ENCODE measurements at regions not wholly inside any gene's neighbourhood (a gene's known extent, or its start where the extent isn't known, plus 50 kb on each side); places are given as distances from the start of the nearest gene placed in this dataset.

DNA sequence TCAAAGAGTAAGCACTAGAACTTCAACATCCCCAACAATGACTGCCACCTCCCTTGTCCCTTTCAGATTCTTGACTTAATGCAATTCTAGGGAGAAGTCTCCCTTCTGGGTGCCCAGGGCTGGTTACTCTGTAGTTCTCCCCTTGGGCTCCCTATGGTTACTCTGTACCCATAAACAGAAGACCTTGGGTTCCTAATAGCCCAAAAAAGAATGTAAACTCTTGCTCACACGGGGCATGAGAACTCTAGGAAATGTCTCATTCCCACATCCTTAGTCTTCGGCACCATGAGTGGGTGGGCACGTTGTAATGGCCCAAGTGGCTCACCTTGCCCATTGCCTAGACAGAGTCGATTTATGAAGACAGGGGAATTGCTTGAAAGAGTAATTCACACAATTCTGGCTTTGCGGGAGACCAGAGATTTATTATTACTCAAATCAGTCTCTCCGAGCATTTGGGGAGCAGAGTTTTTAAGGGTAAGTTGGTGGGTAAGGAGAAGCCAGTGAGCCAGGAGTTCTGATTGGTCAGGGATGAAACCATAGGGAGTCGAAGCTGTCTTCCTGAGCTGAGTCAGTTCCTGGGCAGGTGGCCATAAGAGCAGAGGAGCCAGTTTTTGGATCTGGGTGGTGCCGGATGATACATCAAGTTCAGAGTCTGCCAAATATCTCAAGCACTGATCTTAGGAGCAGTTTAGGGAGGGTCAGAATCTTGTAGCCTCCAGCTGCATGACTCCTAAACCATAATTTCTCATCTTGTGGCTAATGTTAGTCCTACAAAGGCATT lies 61.2 kb upstream of the SIRPG start:
- WGBS, 5 donors = 73 to 87% (median 75%) methylated on average over 8 of the region's 8 CpGs
- Histone ChIP-seq H3K4me3 (no peak overlapping the region), H3K9me3 (peaks cover 0 to 11% (median 4%) of the 10 kb centered on the region in 8 donors), H3K27me3 (replicated peaks in 1 of 7) (no peaks in the 10 kb centered on the region), H3K4me1 (peaks cover 0 to 6% (median 0%) of the 10 kb centered on the region in 6 donors), H3K27ac (no peak overlapping the region), H3K36me3 (no peaks in the 10 kb centered on the region)
- no peak for DNase-seq
- intact Hi-C loops (cut with DNase I; ENCODE audit: low total_unique reads) = no loop called here
- TF ChIP-seq, protein P1, sequence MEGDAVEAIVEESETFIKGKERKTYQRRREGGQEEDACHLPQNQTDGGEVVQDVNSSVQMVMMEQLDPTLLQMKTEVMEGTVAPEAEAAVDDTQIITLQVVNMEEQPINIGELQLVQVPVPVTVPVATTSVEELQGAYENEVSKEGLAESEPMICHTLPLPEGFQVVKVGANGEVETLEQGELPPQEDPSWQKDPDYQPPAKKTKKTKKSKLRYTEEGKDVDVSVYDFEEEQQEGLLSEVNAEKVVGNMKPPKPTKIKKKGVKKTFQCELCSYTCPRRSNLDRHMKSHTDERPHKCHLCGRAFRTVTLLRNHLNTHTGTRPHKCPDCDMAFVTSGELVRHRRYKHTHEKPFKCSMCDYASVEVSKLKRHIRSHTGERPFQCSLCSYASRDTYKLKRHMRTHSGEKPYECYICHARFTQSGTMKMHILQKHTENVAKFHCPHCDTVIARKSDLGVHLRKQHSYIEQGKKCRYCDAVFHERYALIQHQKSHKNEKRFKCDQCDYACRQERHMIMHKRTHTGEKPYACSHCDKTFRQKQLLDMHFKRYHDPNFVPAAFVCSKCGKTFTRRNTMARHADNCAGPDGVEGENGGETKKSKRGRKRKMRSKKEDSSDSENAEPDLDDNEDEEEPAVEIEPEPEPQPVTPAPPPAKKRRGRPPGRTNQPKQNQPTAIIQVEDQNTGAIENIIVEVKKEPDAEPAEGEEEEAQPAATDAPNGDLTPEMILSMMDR (IDR thresholded peaks at IDR 0.05 in 8 of 11, conservative IDR thresholded peaks at IDR 0.05 in 3 of 11) = no peak
- TF ChIP-seq POLR2AphosphoS5 (IDR thresholded peaks at IDR 0.05) = no peak
- TF ChIP-seq POLR2A (IDR thresholded peaks at IDR 0.05) = no peak

DNA sequence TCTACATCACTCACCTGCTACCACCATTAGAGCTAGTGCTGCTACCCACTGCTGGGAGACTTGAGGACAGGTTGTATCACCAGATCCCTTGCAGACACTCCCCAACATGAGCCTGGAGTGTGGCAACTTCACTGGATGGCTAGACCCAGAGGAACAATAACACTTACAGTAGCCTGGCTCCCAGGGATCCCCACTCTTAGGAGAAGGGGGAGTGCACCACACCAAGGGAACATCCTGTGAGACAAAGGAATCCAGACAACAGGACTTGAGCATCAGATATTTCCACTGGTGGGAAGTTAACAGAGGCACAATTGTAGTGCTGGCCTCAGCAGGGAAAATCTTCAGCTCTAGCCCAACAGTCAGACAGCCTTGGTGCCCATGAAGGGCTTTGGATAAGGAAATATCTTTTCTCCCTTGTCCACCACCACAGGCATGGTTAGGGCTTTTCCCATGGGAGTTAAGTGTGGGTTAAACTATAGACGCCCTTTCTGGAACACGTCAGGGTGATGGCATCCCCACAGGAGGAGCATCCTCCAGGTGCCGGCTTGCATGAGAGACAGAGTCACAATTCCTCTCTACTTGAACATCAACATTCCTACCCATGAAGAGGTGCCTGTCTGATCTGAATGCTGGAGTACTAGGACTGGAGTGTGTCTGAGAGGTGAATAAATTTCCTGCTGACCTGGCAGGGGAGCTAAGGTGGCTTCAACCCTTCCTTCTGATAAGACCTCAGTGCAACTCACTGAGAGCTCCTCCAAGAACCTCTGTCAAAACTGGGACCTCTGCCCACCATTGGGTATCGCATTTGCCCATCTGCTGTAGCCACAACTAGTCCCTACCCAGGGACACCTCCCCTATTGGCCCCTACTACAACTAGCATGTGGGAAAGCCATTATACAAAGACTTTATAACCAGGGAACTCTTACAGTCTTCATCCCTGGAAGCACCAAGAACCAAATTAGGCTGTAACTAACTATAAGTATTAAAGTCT lies 55.4 kb upstream of the SIRPG start:
- H3K27me3 ChIP-seq (replicated peaks in 1 of 7) = peaks cover 0 to 19% (median 0%) of the 10 kb centered on the region in 7 donors
- intact Hi-C loops (cut with DNase I; ENCODE audit: low total_unique reads) = no loop called here
- TF ChIP-seq POLR2A (IDR thresholded peaks at IDR 0.05) = no peak
- no peak for TF ChIP-seq POLR2AphosphoS5 (IDR thresholded peaks at IDR 0.05)
- TF ChIP-seq, protein P1 (IDR thresholded peaks at IDR 0.05 in 8 of 11, conservative IDR thresholded peaks at IDR 0.05 in 3 of 11) = no peak
- no peak for DNase-seq
- H3K4me1 ChIP-seq = peaks cover 0 to 8% (median 3%) of the 10 kb centered on the region in 6 donors
- H3K36me3 ChIP-seq = no peaks in the 10 kb centered on the region
- WGBS, 5 donors = 88 to 94% (median 91%) methylated on average over 3 to 4 of the region's 4 CpGs
- H3K27ac ChIP-seq = no peak overlapping the region
- H3K9me3 ChIP-seq = peaks cover 0 to 29% (median 3%) of the 10 kb centered on the region in 8 donors
- no peak overlapping the region for H3K4me3 ChIP-seq

- Histone ChIP-seq H3K9me3 (peaks cover 0 to 29% (median 3%) of the 10 kb centered on the region in 8 donors), H3K27me3 (replicated peaks in 1 of 7) (peaks cover 0 to 19% (median 0%) of the 10 kb centered on the region in 7 donors), H3K36me3 (no peaks in the 10 kb centered on the region), H3K4me1 (peaks cover 0 to 14% (median 6%) of the 10 kb centered on the region in 6 donors), H3K4me3 (no peak overlapping the region), H3K27ac (no peak overlapping the region)
- 84 to 95% (median 93%) methylated on average over 12 to 14 of the region's 14 CpGs for WGBS, 5 donors
- no peak for TF ChIP-seq POLR2A (IDR thresholded peaks at IDR 0.05)
- TF ChIP-seq, protein P1 (IDR thresholded peaks at IDR 0.05 in 8 of 11, conservative IDR thresholded peaks at IDR 0.05 in 3 of 11) = no peak
- no peak for TF ChIP-seq POLR2AphosphoS5 (IDR thresholded peaks at IDR 0.05)
- no peak for DNase-seq
- intact Hi-C loops (cut with DNase I; ENCODE audit: low total_unique reads) = no loop called here
Measured at GRCh38 chr20:1711826-1712601, 54.4 kb upstream of the SIRPG start.
